Body of pancreas (tissue), 4 donors: ENCODE measurements at regions not wholly inside any gene's neighbourhood (a gene's known extent, or its start where the extent isn't known, plus 50 kb on each side); places are given as distances from the start of the nearest gene placed in this dataset.

Experiments
- POLR2A ChIP-seq, 3 donors: fragments of 450-650 bp; IDR thresholded peaks; one replicate each; pipeline ENCODE4 v1.6.1; 2016; ENCODE audit warnings: antibody characterized with exemption in 3 of 3, mild to moderate bottlenecking in 2 of 3
- TF ChIP-seq, protein P1 (sequence below), 7 experiments: fragments of 450-650 bp in 4 of 7; fragments of 200-600 bp in 3 of 7; sonication (generic) in 3 of 7; IDR thresholded peaks; one replicate each; pipeline ENCODE4 v1.5.1; 2016 to 2019; ENCODE audit warnings: antibody characterized with exemption in 7 of 7

DNA sequence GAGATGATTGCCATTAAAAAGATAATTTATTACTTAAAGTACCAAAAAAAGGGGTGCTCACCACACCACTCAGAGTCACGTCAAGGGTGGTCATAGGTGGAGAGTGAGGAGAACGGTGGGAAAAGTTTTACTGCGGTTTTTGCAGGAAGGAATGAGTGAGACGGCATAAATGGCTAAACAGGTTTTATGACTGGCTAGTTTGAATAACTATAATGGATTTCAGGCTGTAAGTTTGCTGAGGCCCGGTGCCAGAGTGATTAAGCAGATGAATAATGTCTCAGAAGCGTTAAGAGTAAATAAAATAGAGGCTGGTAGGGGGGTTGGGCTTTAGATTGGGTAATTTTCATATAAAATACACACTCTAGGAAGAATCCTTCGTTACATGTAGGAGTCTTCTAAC lies 1337.8 kb downstream of the AMY1C start:
- TF ChIP-seq, protein P1, sequence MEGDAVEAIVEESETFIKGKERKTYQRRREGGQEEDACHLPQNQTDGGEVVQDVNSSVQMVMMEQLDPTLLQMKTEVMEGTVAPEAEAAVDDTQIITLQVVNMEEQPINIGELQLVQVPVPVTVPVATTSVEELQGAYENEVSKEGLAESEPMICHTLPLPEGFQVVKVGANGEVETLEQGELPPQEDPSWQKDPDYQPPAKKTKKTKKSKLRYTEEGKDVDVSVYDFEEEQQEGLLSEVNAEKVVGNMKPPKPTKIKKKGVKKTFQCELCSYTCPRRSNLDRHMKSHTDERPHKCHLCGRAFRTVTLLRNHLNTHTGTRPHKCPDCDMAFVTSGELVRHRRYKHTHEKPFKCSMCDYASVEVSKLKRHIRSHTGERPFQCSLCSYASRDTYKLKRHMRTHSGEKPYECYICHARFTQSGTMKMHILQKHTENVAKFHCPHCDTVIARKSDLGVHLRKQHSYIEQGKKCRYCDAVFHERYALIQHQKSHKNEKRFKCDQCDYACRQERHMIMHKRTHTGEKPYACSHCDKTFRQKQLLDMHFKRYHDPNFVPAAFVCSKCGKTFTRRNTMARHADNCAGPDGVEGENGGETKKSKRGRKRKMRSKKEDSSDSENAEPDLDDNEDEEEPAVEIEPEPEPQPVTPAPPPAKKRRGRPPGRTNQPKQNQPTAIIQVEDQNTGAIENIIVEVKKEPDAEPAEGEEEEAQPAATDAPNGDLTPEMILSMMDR (IDR thresholded peaks at IDR 0.05) = no peak
- no peak for TF ChIP-seq POLR2A (IDR thresholded peaks at IDR 0.05)
